GM11168 (cell line): ENCODE measurements at regions not wholly inside any gene's neighbourhood (a gene's known extent, or its start where the extent isn't known, plus 50 kb on each side); places are given as distances from the start of the nearest gene placed in this dataset.
"Not testable (repeated sequence)": the region's sequence is repeated elsewhere in the genome, so short reads cannot be mapped to it uniquely, and the experiment has no call there.

Experiments
- in situ Hi-C: fragments of 300-500 bp; cut with MboI; formaldehyde crosslinking; loops from one replicate; pipeline ENCODE4 v1.12.0; 2022; ENCODE audit warnings: low sequenced_read_pairs; ENCODE audit not compliant: unreplicated experiment

- in situ Hi-C loops, result no loop called here
These were observed 491.2 kb downstream of the PYDC2 start for GRCh38 chr3:191952186-191952585.

GRCh38 chr3:191952609-191953008, 491.6 kb downstream of the PYDC2 start:
- in situ Hi-C loops, result no loop called here

GRCh38 chr3:191958980-191959671, 498.2 kb downstream of the PYDC2 start:
- in situ Hi-C loops, result no loop called here

- in situ Hi-C loops, result no loop called here
These were observed 499.0 kb downstream of the PYDC2 start for GRCh38 chr3:191959876-191960413.

GRCh38 chr3:191961022-191961421, 500.1 kb downstream of the PYDC2 start:
- in situ Hi-C loops, result no loop called here

- in situ Hi-C loops, result no loop called here
These were observed 500.6 kb downstream of the PYDC2 start for GRCh38 chr3:191961529-191961928.

GRCh38 chr3:191962324-191962723, 501.4 kb downstream of the PYDC2 start:
- in situ Hi-C loops, result no loop called here

- in situ Hi-C loops, result no loop called here
These were observed 502.2 kb downstream of the PYDC2 start for GRCh38 chr3:191963182-191963581.

- in situ Hi-C loops, result no loop called here
These were observed 505.6 kb downstream of the PYDC2 start for GRCh38 chr3:191966556-191966955.

GRCh38 chr3:191968299-191968698, 507.3 kb downstream of the PYDC2 start:
- in situ Hi-C loops, result no loop called here

GRCh38 chr3:191972714-191973398, 511.9 kb downstream of the PYDC2 start:
- in situ Hi-C loops, result no loop called here

GRCh38 chr3:191973820-191974219, 512.9 kb downstream of the PYDC2 start:
- in situ Hi-C loops, result no loop called here

- in situ Hi-C loops, result no loop called here
These were observed 515.0 kb downstream of the PYDC2 start for GRCh38 chr3:191975936-191976335.

- in situ Hi-C loops, result no loop called here
These were observed 519.5 kb downstream of the PYDC2 start for GRCh38 chr3:191980443-191980842.

- in situ Hi-C loops, result no loop called here
These were observed 521.5 kb downstream of the PYDC2 start for GRCh38 chr3:191982481-191982880.

- in situ Hi-C loops, result no loop called here
These were observed 524.7 kb downstream of the PYDC2 start for GRCh38 chr3:191985691-191986090.

- in situ Hi-C loops, result no loop called here
These were observed 526.9 kb downstream of the PYDC2 start for GRCh38 chr3:191987831-191988350.

GRCh38 chr3:191993952-191994351, 533.0 kb downstream of the PYDC2 start:
- in situ Hi-C loops, result not testable (repeated sequence)

- in situ Hi-C loops, result no loop called here
These were observed 536.1 kb downstream of the PYDC2 start for GRCh38 chr3:191997093-191997492.

- in situ Hi-C loops, result no loop called here
These were observed 536.8 kb downstream of the PYDC2 start for GRCh38 chr3:191997579-191998268.

GRCh38 chr3:192001218-192001617, 540.3 kb downstream of the PYDC2 start:
- in situ Hi-C loops, result no loop called here
